ENCODE measurements at regions not wholly inside any gene's neighbourhood (a gene's known extent, or its start where the extent isn't known, plus 50 kb on each side); places are given as distances from the start of the nearest gene placed in this dataset.
"Not testable (repeated sequence)": the region's sequence is repeated elsewhere in the genome, so short reads cannot be mapped to it uniquely, and the experiment has no call there.

GRCh38 chr5:1667648-1668140 is 131.9 kb downstream of the MRPL36 start:
- DNase-seq (ENCODE audit: low read depth), result no peak

GRCh38 chr5:1666812-1667588 is 132.6 kb downstream of the MRPL36 start:
- DNase-seq (ENCODE audit: low read depth), result no peak

GRCh38 chr5:1666221-1666620 is 133.4 kb downstream of the MRPL36 start:
- no peak for DNase-seq (ENCODE audit: low read depth)

GRCh38 chr5:1665803-1666202 is 133.8 kb downstream of the MRPL36 start:
- DNase-seq (ENCODE audit: low read depth), result no peak

GRCh38 chr5:1665231-1665630 is 134.4 kb downstream of the MRPL36 start:
- no peak for DNase-seq (ENCODE audit: low read depth)

- no peak for DNase-seq (ENCODE audit: low read depth)
Observed at GRCh38 chr5:1663186-1663585, 136.5 kb downstream of the MRPL36 start.

GRCh38 chr5:1662559-1663085 is 137.0 kb downstream of the MRPL36 start:
- no peak for DNase-seq (ENCODE audit: low read depth)

- DNase-seq (ENCODE audit: low read depth), result no peak
Observed at GRCh38 chr5:1661831-1662558, 137.6 kb downstream of the MRPL36 start.

GRCh38 chr5:1661311-1661710 is 137.6 kb upstream of the LPCAT1 start:
- DNase-seq (ENCODE audit: low read depth), result no peak

- no peak for DNase-seq (ENCODE audit: low read depth)
Observed at GRCh38 chr5:1660511-1660910, 136.8 kb upstream of the LPCAT1 start.

GRCh38 chr5:1660001-1660400 is 136.2 kb upstream of the LPCAT1 start:
- DNase-seq (ENCODE audit: low read depth), result no peak

GRCh38 chr5:1659100-1659981 is 135.6 kb upstream of the LPCAT1 start:
- DNase-seq (ENCODE audit: low read depth), result no peak

GRCh38 chr5:1658665-1659064 is 134.9 kb upstream of the LPCAT1 start:
- no peak for DNase-seq (ENCODE audit: low read depth)

- no peak for DNase-seq (ENCODE audit: low read depth)
Observed at GRCh38 chr5:1657161-1657741, 133.5 kb upstream of the LPCAT1 start.

- no peak for DNase-seq (ENCODE audit: low read depth)
Observed at GRCh38 chr5:1656271-1656975, 132.7 kb upstream of the LPCAT1 start.

GRCh38 chr5:1655496-1656270 is 131.9 kb upstream of the LPCAT1 start:
- DNase-seq (ENCODE audit: low read depth), result no peak

- no peak for DNase-seq (ENCODE audit: low read depth)
Observed at GRCh38 chr5:1654786-1655495, 131.2 kb upstream of the LPCAT1 start.

- DNase-seq (ENCODE audit: low read depth), result not testable (repeated sequence)
Observed at GRCh38 chr5:1653698-1654651, 130.2 kb upstream of the LPCAT1 start.
